Astrocyte (in vitro differentiated cells and primary cell): ENCODE measurements at regions not wholly inside any gene's neighbourhood (a gene's known extent, or its start where the extent isn't known, plus 50 kb on each side); places are given as distances from the start of the nearest gene placed in this dataset.

ENCODE experiments used
- DNase-seq: peaks from one replicate; pipeline ENCODE4 v3.0.0-alpha.2; 2010; ENCODE audit warnings: low read depth
- FAIRE-seq: peaks from 2 replicates; lab custom pipeline; 2011; peaks lifted over from hg19 to GRCh38; lab: Jason Lieb, UNC
- H2AFZ ChIP-seq: 2 replicates; pipeline ENCODE4 v1.6.0; 2012; ENCODE audit warnings: low read depth, low read length, inconsistent platforms
- H3K27ac ChIP-seq: 2 replicates; pipeline ENCODE4 v1.5.1; 2011; ENCODE audit warnings: low read depth, low read length, inconsistent platforms
- H3K27me3 ChIP-seq: 2 replicates; pipeline ENCODE4 v1.6.0; 2011; ENCODE audit warnings: low read length, inconsistent platforms; ENCODE audit not compliant: insufficient read depth
- H3K36me3 ChIP-seq: 2 replicates; pipeline ENCODE4 v1.5.1; 2011; ENCODE audit warnings: low read length, inconsistent platforms; ENCODE audit not compliant: insufficient read depth
- H3K4me1 ChIP-seq: 2 replicates; pipeline ENCODE4 v1.5.1; 2011; ENCODE audit warnings: low read length, inconsistent platforms; ENCODE audit not compliant: insufficient read depth
- H3K4me2 ChIP-seq: 2 replicates; pipeline ENCODE4 v1.6.0; 2012; ENCODE audit warnings: low read length, inconsistent platforms
- H3K4me3 ChIP-seq: 2 replicates; pipeline ENCODE4 v1.5.1; 2011; ENCODE audit warnings: low read depth, mild to moderate bottlenecking, low read length, inconsistent platforms; ENCODE audit not compliant: insufficient read depth
- H3K79me2 ChIP-seq: 2 replicates; pipeline ENCODE4 v1.6.0; 2012; ENCODE audit warnings: mild to moderate bottlenecking, low read length, inconsistent platforms; ENCODE audit not compliant: insufficient read depth
- H3K9ac ChIP-seq: 2 replicates; pipeline ENCODE4 v1.6.0; 2012; ENCODE audit warnings: mild to moderate bottlenecking, low read length, inconsistent platforms
- H3K9me3 ChIP-seq: 2 replicates; pipeline ENCODE4 v1.5.1; 2012; ENCODE audit warnings: low read depth, mild to moderate bottlenecking, low read length, inconsistent platforms; ENCODE audit not compliant: insufficient read depth
- H4K20me1 ChIP-seq: 2 replicates; pipeline ENCODE4 v1.6.0; 2012; ENCODE audit warnings: low read length, inconsistent platforms; ENCODE audit not compliant: insufficient read depth
- H3K27ac Mint-ChIP-seq: one replicate; pipeline ENCODE4 v1.8.0; 2021; ENCODE audit warnings: mild to moderate bottlenecking, mixed read lengths; ENCODE audit not compliant: unreplicated experiment
- H3K27me3 Mint-ChIP-seq: one replicate; pipeline ENCODE4 v1.8.0; 2021; ENCODE audit warnings: low read depth, mixed read lengths; ENCODE audit not compliant: unreplicated experiment
- H3K36me3 Mint-ChIP-seq: one replicate; pipeline ENCODE4 v1.8.0; 2021; ENCODE audit warnings: low read depth, mixed read lengths; ENCODE audit not compliant: unreplicated experiment
- H3K4me1 Mint-ChIP-seq: one replicate; pipeline ENCODE4 v1.8.0; 2021; ENCODE audit warnings: low read depth, mixed read lengths; ENCODE audit not compliant: unreplicated experiment
- H3K4me3 Mint-ChIP-seq: one replicate; pipeline ENCODE4 v1.8.0; 2021; ENCODE audit warnings: mild to moderate bottlenecking, moderate library complexity, mixed read lengths; ENCODE audit not compliant: unreplicated experiment
- H3K9me3 Mint-ChIP-seq: one replicate; pipeline ENCODE4 v1.8.0; 2021; ENCODE audit warnings: mild to moderate bottlenecking, mixed read lengths; ENCODE audit not compliant: unreplicated experiment
- EZH2 ChIP-seq: IDR thresholded peaks from 2 replicates; pipeline ENCODE4 v1.6.1; 2012; ENCODE audit warnings: mild to moderate bottlenecking, low read length, inconsistent platforms; ENCODE audit not compliant: insufficient read depth
- TF ChIP-seq, protein P1 (sequence below): IDR thresholded peaks from 2 replicates; pipeline ENCODE4 v1.5.1; 2011; ENCODE audit warnings: low read depth, mild to moderate bottlenecking, inconsistent platforms, low read length, moderate library complexity; ENCODE audit not compliant: insufficient read depth

DNA sequence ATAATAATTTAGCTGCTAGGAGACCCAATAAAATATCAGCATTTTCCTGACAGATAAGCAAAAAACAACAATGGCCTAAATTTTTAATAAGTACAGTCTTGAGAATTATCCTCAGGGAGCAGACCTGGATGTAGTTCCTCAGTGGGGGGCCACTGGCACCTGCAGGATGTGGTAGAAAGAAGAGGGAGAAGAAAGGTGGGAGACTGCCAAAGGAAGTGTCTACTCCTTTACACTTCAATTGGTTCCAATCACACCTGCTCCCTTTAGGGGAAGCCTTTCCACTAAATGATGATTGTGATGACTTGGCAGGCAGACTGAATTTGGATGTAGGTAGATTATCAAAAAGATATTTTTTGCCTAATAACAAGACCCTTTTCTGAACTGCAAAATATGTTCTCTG, 353.0 kb upstream of the SATB1 start:
- peaks cover 3% of the 10 kb centered on the region for H3K9me3 ChIP-seq
- no peak for FAIRE-seq
- H3K9ac ChIP-seq, result no peak overlapping the region
- no peaks in the 10 kb centered on the region for H3K79me2 ChIP-seq
- Mint-ChIP-seq H3K36me3 (no peaks in the 10 kb centered on the region), H3K4me1 (no peaks in the 10 kb centered on the region), H3K9me3 (no peaks in the 10 kb centered on the region), H3K27me3 (no peaks in the 10 kb centered on the region), H3K4me3 (no peak overlapping the region), H3K27ac (no peak overlapping the region)
- H3K4me3 ChIP-seq, result no peak overlapping the region
- no peaks in the 10 kb centered on the region for H3K27me3 ChIP-seq
- DNase-seq, result no peak
- no peaks in the 10 kb centered on the region for H3K4me1 ChIP-seq
- H3K36me3 ChIP-seq, result no peaks in the 10 kb centered on the region
- no peak overlapping the region for H2AFZ ChIP-seq
- TF ChIP-seq, protein P1, sequence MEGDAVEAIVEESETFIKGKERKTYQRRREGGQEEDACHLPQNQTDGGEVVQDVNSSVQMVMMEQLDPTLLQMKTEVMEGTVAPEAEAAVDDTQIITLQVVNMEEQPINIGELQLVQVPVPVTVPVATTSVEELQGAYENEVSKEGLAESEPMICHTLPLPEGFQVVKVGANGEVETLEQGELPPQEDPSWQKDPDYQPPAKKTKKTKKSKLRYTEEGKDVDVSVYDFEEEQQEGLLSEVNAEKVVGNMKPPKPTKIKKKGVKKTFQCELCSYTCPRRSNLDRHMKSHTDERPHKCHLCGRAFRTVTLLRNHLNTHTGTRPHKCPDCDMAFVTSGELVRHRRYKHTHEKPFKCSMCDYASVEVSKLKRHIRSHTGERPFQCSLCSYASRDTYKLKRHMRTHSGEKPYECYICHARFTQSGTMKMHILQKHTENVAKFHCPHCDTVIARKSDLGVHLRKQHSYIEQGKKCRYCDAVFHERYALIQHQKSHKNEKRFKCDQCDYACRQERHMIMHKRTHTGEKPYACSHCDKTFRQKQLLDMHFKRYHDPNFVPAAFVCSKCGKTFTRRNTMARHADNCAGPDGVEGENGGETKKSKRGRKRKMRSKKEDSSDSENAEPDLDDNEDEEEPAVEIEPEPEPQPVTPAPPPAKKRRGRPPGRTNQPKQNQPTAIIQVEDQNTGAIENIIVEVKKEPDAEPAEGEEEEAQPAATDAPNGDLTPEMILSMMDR, result no peak
- no peak for TF ChIP-seq EZH2
- no peaks in the 10 kb centered on the region for H4K20me1 ChIP-seq
- no peak overlapping the region for H3K4me2 ChIP-seq
- no peak overlapping the region for H3K27ac ChIP-seq

DNA sequence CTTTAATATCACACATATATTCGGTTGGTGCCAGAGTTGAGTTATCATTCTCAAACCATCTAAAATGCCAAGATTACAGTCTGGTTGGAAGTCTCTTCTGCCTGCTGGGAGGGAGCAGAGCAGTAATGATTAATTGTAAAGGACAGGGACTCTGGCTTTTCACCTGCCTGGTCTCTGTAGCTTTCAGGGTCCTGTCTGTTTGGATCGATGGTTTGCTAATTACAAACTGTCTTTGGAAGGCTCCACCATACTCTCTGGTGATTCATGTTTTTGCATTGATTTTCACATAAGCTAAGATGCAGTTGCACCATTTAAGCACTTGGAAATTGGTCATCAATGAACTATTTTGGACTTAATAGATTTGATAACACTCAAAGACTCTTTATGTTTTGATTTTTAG, 350.4 kb upstream of the SATB1 start:
- no peaks in the 10 kb centered on the region for H3K27me3 ChIP-seq
- no peaks in the 10 kb centered on the region for H3K4me1 ChIP-seq
- no peaks in the 10 kb centered on the region for H3K4me1 Mint-ChIP-seq
- no peaks in the 10 kb centered on the region for H3K79me2 ChIP-seq
- H2AFZ ChIP-seq, result no peak overlapping the region
- no peak overlapping the region for H3K4me3 Mint-ChIP-seq
- no peak for TF ChIP-seq EZH2
- TF ChIP-seq, protein P1, result no peak
- no peaks in the 10 kb centered on the region for H3K9me3 Mint-ChIP-seq
- FAIRE-seq, result no peak
- no peaks in the 10 kb centered on the region for H3K27me3 Mint-ChIP-seq
- H4K20me1 ChIP-seq, result no peaks in the 10 kb centered on the region
- no peaks in the 10 kb centered on the region for H3K36me3 ChIP-seq
- no peak overlapping the region for H3K27ac ChIP-seq
- no peaks in the 10 kb centered on the region for H3K9me3 ChIP-seq
- no peak overlapping the region for H3K4me3 ChIP-seq
- H3K9ac ChIP-seq, result no peak overlapping the region
- H3K36me3 Mint-ChIP-seq, result no peaks in the 10 kb centered on the region
- no peak for DNase-seq
- H3K4me2 ChIP-seq, result no peak overlapping the region
- H3K27ac Mint-ChIP-seq, result no peak overlapping the region

DNA sequence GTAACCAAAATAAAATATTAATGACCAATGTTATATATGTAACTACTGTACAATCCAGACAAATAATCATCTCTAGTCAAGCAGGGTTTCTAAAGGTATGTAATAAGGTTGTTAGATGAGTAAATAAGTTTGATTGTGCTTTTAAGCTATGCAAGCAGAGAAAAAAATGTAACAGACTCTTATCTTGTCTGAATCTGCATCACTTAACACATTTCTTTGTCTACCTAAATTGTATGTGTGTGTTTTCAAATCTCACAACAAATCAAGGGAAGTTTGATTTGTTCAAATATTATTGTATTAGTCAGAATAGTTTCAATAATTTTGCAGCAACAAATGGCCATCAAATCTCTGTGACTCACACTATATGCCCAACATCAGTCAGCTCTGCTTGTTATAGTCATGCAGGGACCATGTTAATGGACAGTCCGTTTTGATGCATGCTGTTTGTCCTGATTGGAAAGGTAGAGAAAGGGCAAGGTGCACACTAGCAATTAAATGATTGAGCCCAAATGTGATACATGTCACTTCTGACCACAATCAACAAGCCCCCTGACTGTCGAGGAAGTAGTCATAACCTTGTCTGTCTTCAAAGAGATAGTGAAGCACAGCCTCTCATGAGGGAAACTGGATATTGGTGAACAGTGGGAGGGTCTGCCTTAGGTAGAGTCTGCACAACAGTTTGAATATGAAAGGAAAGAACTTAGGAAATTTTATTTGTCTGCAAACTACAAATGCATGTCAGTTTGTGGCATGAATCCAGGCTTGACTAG, 349.4 kb upstream of the SATB1 start:
- no peak overlapping the region for H3K4me3 ChIP-seq

More for the DNA sequence above, 349.4 kb upstream of the SATB1 start:
- TF ChIP-seq, protein P1, result no peak
- TF ChIP-seq EZH2, result no peak
- H4K20me1 ChIP-seq, result no peaks in the 10 kb centered on the region
- H3K4me2 ChIP-seq, result no peak overlapping the region
- Mint-ChIP-seq H3K9me3 (no peaks in the 10 kb centered on the region), H3K4me1 (no peaks in the 10 kb centered on the region), H3K27ac (no peak overlapping the region), H3K4me3 (no peak overlapping the region), H3K36me3 (no peaks in the 10 kb centered on the region), H3K27me3 (no peaks in the 10 kb centered on the region)
- no peak for FAIRE-seq
- no peak overlapping the region for H3K27ac ChIP-seq
- H3K9ac ChIP-seq, result no peak overlapping the region
- H2AFZ ChIP-seq, result no peak overlapping the region
- H3K36me3 ChIP-seq, result no peaks in the 10 kb centered on the region
- no peaks in the 10 kb centered on the region for H3K9me3 ChIP-seq
- H3K4me1 ChIP-seq, result no peaks in the 10 kb centered on the region
- H3K79me2 ChIP-seq, result no peaks in the 10 kb centered on the region
- H3K27me3 ChIP-seq, result no peaks in the 10 kb centered on the region
- no peak for DNase-seq
